Fibroblast of mammary gland (primary cell): ENCODE measurements at regions not wholly inside any gene's neighbourhood (a gene's known extent, or its start where the extent isn't known, plus 50 kb on each side); places are given as distances from the start of the nearest gene placed in this dataset.

Source experiments
- DNase-seq: peaks from one replicate; pipeline ENCODE4 v3.0.0-alpha.2; 2010; ENCODE audit warnings: low read depth
- H3K4me3 ChIP-seq: 2 replicates; pipeline ENCODE4 v1.5.1; 2011; ENCODE audit warnings: low read depth, mild to moderate bottlenecking, low read length, moderate library complexity; ENCODE audit not compliant: control insufficient read depth
- TF ChIP-seq, protein P1 (sequence below): conservative IDR thresholded peaks from 2 replicates; pipeline ENCODE4 v1.5.1; 2011; ENCODE audit warnings: low read depth, low read length, inconsistent platforms; ENCODE audit not compliant: control insufficient read depth, insufficient read depth

DNA sequence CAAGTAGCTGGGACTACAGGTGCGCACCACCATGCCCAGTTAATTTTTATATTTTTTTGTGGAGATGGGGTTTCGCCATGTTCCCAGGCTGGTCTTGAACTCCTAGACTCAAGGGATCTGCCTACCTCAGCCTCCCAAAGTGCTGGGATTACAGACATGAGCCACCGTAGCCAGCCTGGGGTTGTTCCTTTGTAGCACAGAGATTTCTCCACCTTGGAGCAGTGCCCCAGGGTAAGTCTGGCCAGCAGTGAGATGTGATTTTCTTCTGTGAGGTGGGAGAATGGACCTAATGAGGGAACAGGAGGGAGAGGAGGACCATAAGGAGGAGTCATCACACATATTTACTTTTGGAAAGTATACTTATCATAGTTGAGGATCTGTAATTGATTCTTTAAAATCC lies 61.1 kb upstream of the GADD45A start:
- TF ChIP-seq, protein P1, sequence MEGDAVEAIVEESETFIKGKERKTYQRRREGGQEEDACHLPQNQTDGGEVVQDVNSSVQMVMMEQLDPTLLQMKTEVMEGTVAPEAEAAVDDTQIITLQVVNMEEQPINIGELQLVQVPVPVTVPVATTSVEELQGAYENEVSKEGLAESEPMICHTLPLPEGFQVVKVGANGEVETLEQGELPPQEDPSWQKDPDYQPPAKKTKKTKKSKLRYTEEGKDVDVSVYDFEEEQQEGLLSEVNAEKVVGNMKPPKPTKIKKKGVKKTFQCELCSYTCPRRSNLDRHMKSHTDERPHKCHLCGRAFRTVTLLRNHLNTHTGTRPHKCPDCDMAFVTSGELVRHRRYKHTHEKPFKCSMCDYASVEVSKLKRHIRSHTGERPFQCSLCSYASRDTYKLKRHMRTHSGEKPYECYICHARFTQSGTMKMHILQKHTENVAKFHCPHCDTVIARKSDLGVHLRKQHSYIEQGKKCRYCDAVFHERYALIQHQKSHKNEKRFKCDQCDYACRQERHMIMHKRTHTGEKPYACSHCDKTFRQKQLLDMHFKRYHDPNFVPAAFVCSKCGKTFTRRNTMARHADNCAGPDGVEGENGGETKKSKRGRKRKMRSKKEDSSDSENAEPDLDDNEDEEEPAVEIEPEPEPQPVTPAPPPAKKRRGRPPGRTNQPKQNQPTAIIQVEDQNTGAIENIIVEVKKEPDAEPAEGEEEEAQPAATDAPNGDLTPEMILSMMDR = no peak
- no peak overlapping the region for H3K4me3 ChIP-seq
- no peak for DNase-seq

- TF ChIP-seq, protein P1 = no peak
Observed at GRCh38 chr1:67624680-67625079, 60.3 kb upstream of the GADD45A start.

DNA sequence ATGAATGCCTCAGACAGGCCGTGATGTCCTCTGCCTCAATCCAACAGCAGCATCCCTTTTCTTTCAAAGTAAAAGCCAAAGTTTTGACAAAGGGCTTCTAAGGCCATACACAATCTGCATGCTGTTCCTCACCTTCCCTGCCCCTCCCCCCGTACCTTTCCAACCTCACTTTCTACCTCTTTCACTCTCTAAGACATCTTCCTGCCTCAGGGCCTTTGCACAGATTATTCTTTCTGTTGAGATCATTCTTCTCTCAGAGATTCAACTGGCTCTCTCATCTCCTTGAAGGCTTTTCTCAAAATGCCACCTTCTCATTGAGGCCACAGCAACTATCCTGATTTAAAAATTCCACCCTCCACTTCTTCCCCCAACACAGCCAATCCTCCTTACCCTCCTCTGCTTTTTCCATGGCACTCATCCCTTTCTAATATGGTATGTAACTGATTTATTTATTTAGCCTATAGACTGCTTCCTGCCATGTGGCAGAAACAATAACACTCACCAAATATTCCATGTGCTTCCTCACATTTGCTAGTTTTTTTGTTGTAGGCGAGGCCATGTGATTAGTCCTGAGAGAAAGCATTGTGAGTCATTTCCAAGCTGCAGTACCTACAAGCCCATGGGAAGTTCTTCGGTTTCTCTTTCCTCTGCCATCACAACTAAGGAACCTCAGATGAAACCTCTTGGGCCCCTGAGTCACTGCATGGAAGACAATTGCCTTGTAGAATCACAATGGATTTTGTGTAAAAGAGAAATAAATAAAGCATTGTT lies 58.7 kb upstream of the GADD45A start:
- peak; percentile 91 for DNase-seq
- TF ChIP-seq, protein P1 = no peak
- H3K4me3 ChIP-seq = no peak overlapping the region

More at GRCh38 chr1:67624680-67625079, 60.3 kb upstream of the GADD45A start:
- no peak overlapping the region for H3K4me3 ChIP-seq
- no peak for DNase-seq

DNA sequence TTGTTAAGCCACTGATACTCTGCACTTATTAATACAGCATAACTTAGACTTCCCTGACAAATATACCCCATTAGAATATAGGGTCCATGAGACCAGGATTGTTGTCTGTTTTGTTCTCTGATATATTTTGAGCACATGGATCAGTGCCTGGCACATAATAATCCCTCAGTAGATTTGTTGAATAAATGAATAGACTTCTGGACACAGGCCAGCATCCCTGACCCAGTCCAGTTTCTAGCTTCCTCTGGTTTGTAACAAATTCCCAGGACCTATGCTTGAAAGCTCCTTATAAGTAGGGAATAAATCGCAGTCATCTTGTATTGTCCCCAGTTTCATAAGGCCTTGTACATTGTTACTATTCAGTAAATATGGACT lies 58.2 kb upstream of the GADD45A start:
- H3K4me3 ChIP-seq = no peak overlapping the region
- DNase-seq = peak; percentile 31
- TF ChIP-seq, protein P1 = no peak

GRCh38 chr1:67627336-67627735 lies 57.7 kb upstream of the GADD45A start:
- DNase-seq = no peak
- no peak overlapping the region for H3K4me3 ChIP-seq
- TF ChIP-seq, protein P1 = no peak

DNA sequence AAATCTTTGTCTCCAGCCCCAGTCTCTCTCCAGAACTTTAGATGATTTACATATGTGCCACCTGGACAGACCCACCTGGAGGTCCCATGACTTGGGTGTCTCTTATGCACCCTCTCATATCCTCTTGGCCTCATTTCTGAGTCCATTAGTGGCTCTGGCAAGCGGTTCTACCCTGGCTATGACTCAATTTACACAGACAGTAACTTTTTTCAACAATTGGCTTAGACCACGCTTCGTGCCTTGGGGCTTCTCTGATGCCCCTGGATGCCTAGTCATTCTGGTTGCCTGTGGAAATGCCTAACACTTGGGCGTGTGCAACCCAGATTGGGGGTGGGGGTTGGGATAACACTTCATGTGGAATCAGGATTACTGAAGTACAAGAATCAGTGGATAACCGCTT lies 57.1 kb upstream of the GADD45A start:
- DNase-seq = no peak
- H3K4me3 ChIP-seq = no peak overlapping the region
- TF ChIP-seq, protein P1 = no peak
